GM21528 (cell line): ENCODE measurements at regions not wholly inside any gene's neighbourhood (a gene's known extent, or its start where the extent isn't known, plus 50 kb on each side); places are given as distances from the start of the nearest gene placed in this dataset.

Experiments used
- ATAC-seq: cut with Tn5 transposase; IDR thresholded peaks from one replicate; pipeline ENCODE4 v1.9.1; 2021; ENCODE audit warnings: mild to moderate bottlenecking, moderate library complexity; ENCODE audit not compliant: unreplicated experiment, low FRiP score

- ATAC-seq: no peak
These were observed 513.5 kb upstream of the PROK2 start for GRCh38 chr3:72298201-72299152.

- no peak for ATAC-seq
These were observed 512.5 kb upstream of the PROK2 start for GRCh38 chr3:72297481-72297880.

GRCh38 chr3:72296477-72297111 is 511.6 kb upstream of the PROK2 start:
- no peak for ATAC-seq

GRCh38 chr3:72295962-72296450 is 511.1 kb upstream of the PROK2 start:
- ATAC-seq: no peak

GRCh38 chr3:72295276-72295961 is 510.5 kb upstream of the PROK2 start:
- ATAC-seq: no peak

- ATAC-seq: no peak
These were observed 506.1 kb upstream of the PROK2 start for GRCh38 chr3:72290859-72291638.

GRCh38 chr3:72289692-72290071 is 504.7 kb upstream of the PROK2 start:
- no peak for ATAC-seq

GRCh38 chr3:72288955-72289691 is 504.2 kb upstream of the PROK2 start:
- ATAC-seq: no peak

- no peak for ATAC-seq
These were observed 503.0 kb upstream of the PROK2 start for GRCh38 chr3:72287956-72288355.

GRCh38 chr3:72285502-72285901 is 500.6 kb upstream of the PROK2 start:
- ATAC-seq: no peak

GRCh38 chr3:72284471-72284870 is 499.5 kb upstream of the PROK2 start:
- ATAC-seq: no peak

GRCh38 chr3:72282918-72283317 is 498.0 kb upstream of the PROK2 start:
- ATAC-seq: no peak

GRCh38 chr3:72281551-72281950 is 496.6 kb upstream of the PROK2 start:
- no peak for ATAC-seq

GRCh38 chr3:72280876-72281275 is 495.9 kb upstream of the PROK2 start:
- no peak for ATAC-seq

GRCh38 chr3:72279631-72280041 is 494.7 kb upstream of the PROK2 start:
- ATAC-seq: no peak

GRCh38 chr3:72279068-72279604 is 494.2 kb upstream of the PROK2 start:
- ATAC-seq: no peak

- ATAC-seq: no peak
These were observed 493.6 kb upstream of the PROK2 start for GRCh38 chr3:72278349-72279067.

GRCh38 chr3:72277710-72278109 is 492.8 kb upstream of the PROK2 start:
- ATAC-seq: no peak

- ATAC-seq: no peak
These were observed 491.9 kb upstream of the PROK2 start for GRCh38 chr3:72276806-72277205.
